ENCODE measurements at regions not wholly inside any gene's neighbourhood (a gene's known extent, or its start where the extent isn't known, plus 50 kb on each side); places are given as distances from the start of the nearest gene placed in this dataset.

DNA sequence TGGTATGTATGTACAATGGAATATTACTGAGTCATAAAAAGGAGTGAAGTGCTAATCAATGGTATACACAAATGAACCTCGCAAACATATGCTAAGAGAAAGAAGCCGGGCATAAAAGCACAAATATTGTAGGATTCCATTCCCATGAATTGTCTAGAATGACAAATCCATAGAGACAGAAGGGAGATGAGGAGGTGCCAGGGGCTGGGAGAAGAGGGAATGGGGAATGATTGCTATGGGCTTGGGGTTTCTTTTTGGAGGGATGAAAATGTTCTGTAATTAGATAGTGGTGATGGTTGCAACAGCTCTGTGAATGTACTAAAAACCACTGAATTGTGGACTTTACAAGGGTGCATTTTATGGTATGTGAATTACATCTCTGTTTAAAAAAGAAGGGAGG lies 73.5 kb downstream of the GLI2 start:
- DNase-seq (ENCODE audit: low spot score): no peak

- DNase-seq (ENCODE audit: low spot score): no peak
Measured at GRCh38 chr2:120809609-120810440, 74.2 kb downstream of the GLI2 start.

- DNase-seq (ENCODE audit: low spot score): no peak
Measured at GRCh38 chr2:120810639-120811038, 75.0 kb downstream of the GLI2 start.

- DNase-seq (ENCODE audit: low spot score): no peak
Measured at GRCh38 chr2:120812866-120813265, 77.2 kb downstream of the GLI2 start.

- DNase-seq (ENCODE audit: low spot score): no peak
Measured at GRCh38 chr2:120814352-120814751, 78.7 kb downstream of the GLI2 start.

DNA sequence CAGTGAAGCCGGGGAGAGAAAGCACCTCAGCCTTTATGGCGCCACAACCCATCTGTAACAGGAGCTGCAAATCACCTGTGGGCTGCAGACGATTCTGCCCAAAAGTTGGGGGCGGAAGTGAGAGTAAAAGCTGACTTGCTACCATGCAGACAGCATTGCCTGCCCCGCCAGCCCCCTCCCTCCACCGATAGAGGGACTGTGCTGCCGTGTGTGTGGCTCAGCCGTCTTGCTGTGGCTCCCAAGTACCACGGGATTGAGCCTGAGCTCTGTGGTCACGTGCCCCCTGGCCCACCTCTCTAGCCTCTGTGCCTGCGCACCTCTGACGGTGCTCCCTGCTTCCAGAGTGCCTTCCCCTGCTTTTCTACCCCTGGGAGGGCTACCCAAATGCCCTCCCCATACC lies 79.6 kb downstream of the GLI2 start:
- DNase-seq (ENCODE audit: low spot score): no peak

- DNase-seq (ENCODE audit: low spot score): no peak
Measured at GRCh38 chr2:120817136-120817955, 81.7 kb downstream of the GLI2 start.

GRCh38 chr2:120817956-120818325 lies 82.3 kb downstream of the GLI2 start:
- DNase-seq (ENCODE audit: low spot score): no peak

DNA sequence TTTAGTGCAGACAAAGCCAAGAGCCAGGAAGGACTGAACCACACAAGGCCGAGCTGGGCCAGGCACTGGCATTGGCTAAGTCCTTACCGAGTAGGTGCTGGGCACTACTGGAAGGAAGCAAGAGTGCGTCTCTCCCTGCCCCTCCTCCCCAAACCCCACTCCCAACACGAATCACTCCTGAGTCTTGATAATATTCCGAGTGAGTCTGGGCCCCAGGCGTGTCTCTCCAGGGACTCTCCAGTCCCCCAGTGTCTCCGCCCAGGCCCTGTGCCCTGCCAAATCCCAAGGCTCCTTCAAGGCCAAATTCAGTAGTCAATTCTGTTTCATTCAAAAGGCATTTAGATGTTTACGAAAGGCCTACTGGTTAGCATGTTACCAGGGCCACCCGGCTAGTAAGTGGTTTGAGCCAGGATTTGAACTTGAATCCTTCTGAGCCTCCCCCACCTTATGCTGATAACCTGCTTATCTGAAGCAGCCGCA lies 82.8 kb downstream of the GLI2 start:
- DNase-seq (ENCODE audit: low spot score): no peak

DNA sequence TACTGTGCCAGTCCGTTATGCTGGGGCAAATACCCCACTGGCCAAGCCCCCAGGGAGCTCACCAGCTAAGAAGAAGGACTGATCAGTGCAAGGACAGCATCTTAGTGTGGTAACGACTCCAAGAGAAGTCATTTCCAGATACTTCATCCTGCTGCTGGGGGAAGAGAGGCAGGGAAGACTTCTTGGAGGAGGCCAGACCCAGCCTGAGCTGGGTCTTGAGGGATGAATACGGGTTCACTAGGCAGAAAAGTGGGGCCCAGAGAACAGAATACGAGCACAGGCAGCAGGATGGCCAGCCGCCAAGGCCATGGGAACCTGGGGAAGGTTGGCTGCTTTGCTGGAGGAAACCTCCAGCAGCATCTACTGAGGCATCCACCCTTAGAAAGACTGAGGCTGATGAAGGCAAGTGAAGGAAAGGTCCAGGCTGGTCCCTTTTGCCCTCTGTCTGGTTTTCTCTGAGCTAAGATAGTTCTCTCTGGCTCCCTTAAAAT lies 84.1 kb downstream of the GLI2 start:
- no peak for DNase-seq (ENCODE audit: low spot score)

GRCh38 chr2:120820263-120820952 lies 84.7 kb downstream of the GLI2 start:
- DNase-seq (ENCODE audit: low spot score): no peak

- DNase-seq (ENCODE audit: low spot score): no peak
Measured at GRCh38 chr2:120820953-120821279, 85.2 kb downstream of the GLI2 start.

DNA sequence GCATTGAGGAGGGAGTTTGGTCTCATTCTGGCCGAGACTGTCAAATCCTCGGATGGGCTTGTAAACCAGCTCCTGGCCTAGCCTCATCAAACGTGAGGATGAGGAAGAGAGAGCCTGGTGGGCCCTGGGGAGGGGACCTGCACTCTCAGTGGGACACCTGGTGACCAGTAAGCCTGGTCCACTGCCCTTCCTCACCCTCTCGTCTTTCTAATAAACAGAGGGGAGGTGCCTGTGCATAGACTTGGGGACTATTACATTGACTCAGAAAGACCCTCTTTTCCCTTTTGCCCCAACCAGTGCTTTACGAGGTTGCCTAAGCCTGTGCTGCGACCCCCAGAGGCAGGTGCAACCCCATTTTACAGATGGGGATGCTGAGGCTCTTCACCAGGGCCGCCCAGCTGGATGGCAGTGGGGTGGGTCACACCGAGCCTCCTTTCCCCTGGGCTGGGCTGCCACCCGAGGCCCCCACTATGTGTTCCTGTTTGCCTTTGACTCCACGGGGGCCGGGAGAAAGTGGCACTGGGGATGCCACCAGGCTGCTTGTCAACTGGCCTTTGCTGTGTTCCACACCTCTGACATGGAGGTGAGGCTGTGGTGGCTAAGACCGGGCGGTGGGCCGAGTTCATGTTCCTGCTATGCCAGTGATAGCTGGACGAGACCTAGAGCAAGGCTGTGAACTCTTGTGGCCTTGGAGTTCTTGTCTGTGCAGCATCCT lies 85.9 kb downstream of the GLI2 start:
- no peak for DNase-seq (ENCODE audit: low spot score)

- no peak for DNase-seq (ENCODE audit: low spot score)
Measured at GRCh38 chr2:120822933-120823332, 87.3 kb downstream of the GLI2 start.

DNA sequence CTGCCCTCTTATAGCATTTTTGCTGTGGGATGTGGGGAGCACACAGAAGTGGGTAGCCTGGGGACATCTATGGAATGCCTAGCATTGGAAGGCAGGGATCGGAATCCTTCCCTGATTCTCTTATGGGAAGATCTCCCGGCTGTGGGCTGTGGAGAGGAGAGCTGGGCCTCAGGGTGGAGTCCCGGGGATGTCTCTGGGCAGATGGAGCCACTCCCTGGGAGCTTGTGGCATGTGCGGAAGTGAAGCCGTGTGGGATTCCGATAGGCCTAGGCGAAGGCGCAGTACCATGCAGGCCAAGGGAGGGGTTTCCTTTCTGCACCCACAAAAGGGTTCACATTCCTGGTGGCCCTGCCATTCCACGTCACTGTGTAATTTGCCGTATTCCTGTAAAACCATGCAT lies 87.9 kb downstream of the GLI2 start:
- no peak for DNase-seq (ENCODE audit: low spot score)

- no peak for DNase-seq (ENCODE audit: low spot score)
Measured at GRCh38 chr2:120824246-120824645, 88.6 kb downstream of the GLI2 start.

DNA sequence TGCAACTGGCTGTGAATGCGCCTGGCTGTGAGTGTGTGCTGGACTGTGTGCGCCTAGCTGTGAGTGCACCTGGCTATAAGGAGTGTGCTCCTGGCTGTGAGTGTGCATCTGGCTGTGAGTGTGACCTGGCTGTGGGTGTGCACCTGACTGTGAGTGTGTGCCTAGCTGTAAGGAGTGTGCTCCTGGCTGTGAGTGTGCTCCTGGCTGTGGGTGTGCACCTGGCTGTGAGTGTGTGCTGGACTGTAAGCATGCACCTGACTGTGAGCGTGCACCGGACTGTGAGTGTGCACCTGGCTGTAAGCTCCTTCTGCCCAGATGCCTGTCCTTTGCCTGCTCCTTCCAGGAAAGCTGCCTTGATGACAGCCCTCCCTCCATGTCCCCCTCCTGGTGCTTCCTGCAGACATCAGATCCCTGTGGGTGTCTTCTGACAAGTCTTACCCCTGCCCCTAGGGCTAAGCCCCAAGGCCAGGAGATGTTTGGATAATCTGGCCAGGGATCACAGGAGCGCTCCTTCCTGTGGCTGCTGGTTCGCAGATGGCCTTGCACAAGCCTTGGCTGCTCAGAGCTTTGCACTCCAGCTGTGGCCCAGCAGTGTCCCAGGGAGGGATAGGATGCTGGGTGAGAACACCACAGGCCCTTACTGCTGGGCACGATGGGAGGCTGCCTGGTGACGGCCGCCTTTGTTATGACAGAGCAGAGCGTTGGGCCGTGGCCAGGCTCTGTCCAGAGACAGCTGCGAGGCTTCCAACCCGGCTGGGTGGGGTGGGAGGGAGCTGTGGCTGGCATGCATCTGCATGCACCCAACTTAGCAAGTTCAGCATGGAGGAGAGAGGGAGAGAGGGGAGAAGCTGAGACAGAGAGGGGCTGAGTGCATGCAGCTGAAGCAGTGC lies 89.9 kb downstream of the GLI2 start:
- no peak for DNase-seq (ENCODE audit: low spot score)

GRCh38 chr2:120826260-120826648 lies 90.6 kb downstream of the GLI2 start:
- no peak for DNase-seq (ENCODE audit: low spot score)

- DNase-seq (ENCODE audit: low spot score): no peak
Measured at GRCh38 chr2:120826716-120827410, 91.2 kb downstream of the GLI2 start.

- no peak for DNase-seq (ENCODE audit: low spot score)
Measured at GRCh38 chr2:120828066-120828465, 92.4 kb downstream of the GLI2 start.
